Endothelial cell of umbilical vein (primary cell): ENCODE measurements at regions not wholly inside any gene's neighbourhood (a gene's known extent, or its start where the extent isn't known, plus 50 kb on each side); places are given as distances from the start of the nearest gene placed in this dataset.

Experiments used
- BruUV-seq: library from RNA; stranded (reverse); fragments of 400-500 nt; replicated peaks from 2 replicates; lab custom pipeline; 2021; lab: Mats Ljungman, UMichigan
- CTCF ChIA-PET: fragments of 300-600, 350-600 bp; sonication (Branson Sonifier 250); formaldehyde crosslinking; loops from one replicate; lab custom pipeline; 2021; ENCODE audit warnings: antibody characterized with exemption, inconsistent platforms; lab: Charles Lee
- POLR2A ChIA-PET: fragments of 300-600, 350-600 bp; sonication (Branson Sonifier 250); formaldehyde crosslinking; loops from one replicate; lab custom pipeline; 2021; ENCODE audit warnings: antibody characterized with exemption, inconsistent platforms; lab: Charles Lee
- DNase-seq: peaks from one replicate; pipeline ENCODE4 v3.0.0-alpha.2; 2011; ENCODE audit warnings: low read depth, low spot score
- FAIRE-seq: peaks from 2 replicates; lab custom pipeline; 2011; peaks lifted over from hg19 to GRCh38; lab: Jason Lieb, UNC
- H2AFZ ChIP-seq: 2 replicates; pipeline ENCODE4 v1.6.0; 2012; ENCODE audit warnings: low read depth, low read length, control low read depth, inconsistent platforms
- H3K27ac ChIP-seq: 2 replicates; pipeline ENCODE4 v1.5.1; 2011; ENCODE audit warnings: low read depth, mild to moderate bottlenecking, control low read depth, low read length, moderate library complexity; ENCODE audit not compliant: insufficient read depth
- H3K27me3 ChIP-seq, 2 experiments: 2 replicates each; pipeline versions ENCODE4 v1.6.0 to v1.6.1; 2011; ENCODE audit warnings: low read length in 2 of 2, mixed read lengths in 1 of 2; ENCODE audit not compliant: control insufficient read depth in 2 of 2, insufficient read depth in 2 of 2
- H3K36me3 ChIP-seq, 2 experiments: 2 replicates in 1 of 2; 3 replicates in 1 of 2; pipeline ENCODE4 v1.5.1; 2011; ENCODE audit warnings: low read length in 2 of 2, mild to moderate bottlenecking in 1 of 2, moderate library complexity in 1 of 2; ENCODE audit not compliant: control insufficient read depth in 2 of 2, insufficient read depth in 2 of 2; ENCODE audit errors: extremely low read depth in 1 of 2
- H3K4me1 ChIP-seq: 3 replicates; pipeline ENCODE4 v1.5.1; 2011; ENCODE audit warnings: mild to moderate bottlenecking, low read length; ENCODE audit not compliant: control insufficient read depth, insufficient read depth; ENCODE audit errors: extremely low read depth
- H3K4me2 ChIP-seq: 2 replicates; pipeline ENCODE4 v1.6.1; 2011; ENCODE audit warnings: low read length, control low read depth, mixed read lengths; ENCODE audit not compliant: insufficient read depth
- H3K4me3 ChIP-seq, 3 experiments: fragments of 200-600 bp in 1 of 3; sonication (generic), shearing (Covaris generic) in 1 of 3; replicated peaks in 1 of 3; 2 replicates each; pipeline ENCODE4 v1.5.1; 2011 to 2016; ENCODE audit warnings: control low read depth in 3 of 3, low read length in 3 of 3, mild to moderate bottlenecking in 2 of 3, inconsistent platforms in 1 of 3, low read depth in 1 of 3, moderate library complexity in 1 of 3; ENCODE audit not compliant: insufficient read depth in 1 of 3
- H3K79me2 ChIP-seq: 2 replicates; pipeline ENCODE4 v1.6.0; 2012; ENCODE audit warnings: low read length, inconsistent platforms; ENCODE audit not compliant: control insufficient read depth, insufficient read depth
- H3K9ac ChIP-seq: replicated peaks from 2 replicates; pipeline ENCODE3; 2011; ENCODE audit warnings: low read length, control low read depth; ENCODE audit not compliant: insufficient read depth; ENCODE audit errors: extremely low read depth
- H3K9me1 ChIP-seq: replicated peaks from 3 replicates; pipeline ENCODE4 v1.6.0; 2011; ENCODE audit warnings: mild to moderate bottlenecking, low read length; ENCODE audit not compliant: control insufficient read depth, insufficient read depth; ENCODE audit errors: extremely low read depth
- H3K9me3 ChIP-seq: replicated peaks from 2 replicates; pipeline ENCODE4 v1.5.1; 2012; ENCODE audit warnings: low read length, inconsistent platforms; ENCODE audit not compliant: control insufficient read depth, insufficient read depth
- H4K20me1 ChIP-seq: replicated peaks from 2 replicates; pipeline ENCODE3; 2011; ENCODE audit warnings: mild to moderate bottlenecking, low read length; ENCODE audit not compliant: control insufficient read depth, insufficient read depth; ENCODE audit errors: extremely low read depth
- EZH2 ChIP-seq: IDR thresholded peaks from 2 replicates; pipeline ENCODE4 v1.6.1; 2012; ENCODE audit warnings: borderline replicate concordance, low read depth, mild to moderate bottlenecking, moderate library complexity, low read length, inconsistent platforms; ENCODE audit not compliant: severe bottlenecking
- FOS ChIP-seq: IDR thresholded peaks from 2 replicates; pipeline ENCODE4 v1.6.1; 2011; ENCODE audit warnings: mild to moderate bottlenecking, low read length, moderate library complexity, borderline replicate concordance; ENCODE audit not compliant: insufficient read depth
- GATA2 ChIP-seq: IDR thresholded peaks from 2 replicates; pipeline ENCODE4 v1.7.0; 2011; ENCODE audit warnings: low read depth, mild to moderate bottlenecking, moderate library complexity, mixed read lengths, low read length; ENCODE audit not compliant: insufficient read length, insufficient read depth
- MAX ChIP-seq: IDR thresholded peaks from 2 replicates; pipeline ENCODE4 v1.6.1; 2011; ENCODE audit not compliant: insufficient read depth, insufficient read length
- MYC ChIP-seq: IDR thresholded peaks from one replicate; pipeline ENCODE4 v1.6.1; 2011; ENCODE audit warnings: mild to moderate bottlenecking, low read depth, low read length
- POLR2A ChIP-seq: IDR thresholded peaks from 2 replicates; pipeline ENCODE4 v1.6.1; 2012; ENCODE audit warnings: low read depth, mild to moderate bottlenecking, control low read depth, low read length
- POLR2AphosphoS5 ChIP-seq: IDR thresholded peaks from 2 replicates; pipeline ENCODE4 v1.6.1; 2012; ENCODE audit warnings: low read depth, mild to moderate bottlenecking, control low read depth, low read length, moderate library complexity; ENCODE audit not compliant: insufficient read depth
- dilution Hi-C: fragments of 300-500 bp; cut with MboI; formaldehyde crosslinking; loops from one replicate; pipeline ENCODE4 v1.15.0; 2019; ENCODE audit warnings: low sequenced_read_pairs; ENCODE audit not compliant: extremely low pct_ligation_motif_present
- intact Hi-C: fragments of 100-400 bp; cut with micrococcal nuclease; formaldehyde crosslinking; loops from one replicate; pipeline ENCODE4 v1.10.0; 2022
- TF ChIP-seq, protein P1 (sequence below), 2 donors: IDR thresholded peaks; 1 replicate in 1 of 2; 2 replicates in 1 of 2; pipeline ENCODE4 v1.5.1; 2011; ENCODE audit warnings: low read length in 2 of 2, mild to moderate bottlenecking in 2 of 2, moderate library complexity in 2 of 2, control low read depth in 1 of 2, inconsistent platforms in 1 of 2, low read depth in 1 of 2; ENCODE audit not compliant: insufficient read depth in 1 of 2; ENCODE audit errors: extremely low read depth in 1 of 2

- Histone ChIP-seq H3K4me1 (no peaks in the 10 kb centered on the region), H3K27ac (no peak overlapping the region), H4K20me1 (no peaks in the 10 kb centered on the region), H3K79me2 (no peaks in the 10 kb centered on the region), H3K4me2 (no peak overlapping the region), H3K9me3 (no peaks in the 10 kb centered on the region), H3K9ac (no peak overlapping the region), H3K9me1 (no peaks in the 10 kb centered on the region), H3K4me3 (no peak overlapping the region), H3K27me3 (no peaks in the 10 kb centered on the region), H3K36me3 (no peaks in the 10 kb centered on the region), H2AFZ (no peak overlapping the region)
- POLR2A ChIA-PET = no interaction called here
- no peak for FAIRE-seq
- TF ChIP-seq MYC (no peak), MAX (no peak), GATA2 (no peak), POLR2A (no peak), POLR2AphosphoS5 (no peak), FOS (no peak), EZH2 (no peak)
- TF ChIP-seq, protein P1, sequence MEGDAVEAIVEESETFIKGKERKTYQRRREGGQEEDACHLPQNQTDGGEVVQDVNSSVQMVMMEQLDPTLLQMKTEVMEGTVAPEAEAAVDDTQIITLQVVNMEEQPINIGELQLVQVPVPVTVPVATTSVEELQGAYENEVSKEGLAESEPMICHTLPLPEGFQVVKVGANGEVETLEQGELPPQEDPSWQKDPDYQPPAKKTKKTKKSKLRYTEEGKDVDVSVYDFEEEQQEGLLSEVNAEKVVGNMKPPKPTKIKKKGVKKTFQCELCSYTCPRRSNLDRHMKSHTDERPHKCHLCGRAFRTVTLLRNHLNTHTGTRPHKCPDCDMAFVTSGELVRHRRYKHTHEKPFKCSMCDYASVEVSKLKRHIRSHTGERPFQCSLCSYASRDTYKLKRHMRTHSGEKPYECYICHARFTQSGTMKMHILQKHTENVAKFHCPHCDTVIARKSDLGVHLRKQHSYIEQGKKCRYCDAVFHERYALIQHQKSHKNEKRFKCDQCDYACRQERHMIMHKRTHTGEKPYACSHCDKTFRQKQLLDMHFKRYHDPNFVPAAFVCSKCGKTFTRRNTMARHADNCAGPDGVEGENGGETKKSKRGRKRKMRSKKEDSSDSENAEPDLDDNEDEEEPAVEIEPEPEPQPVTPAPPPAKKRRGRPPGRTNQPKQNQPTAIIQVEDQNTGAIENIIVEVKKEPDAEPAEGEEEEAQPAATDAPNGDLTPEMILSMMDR (IDR thresholded peaks at IDR 0.05; ENCODE audit: extremely low read depth in 1 of 2, insufficient read depth in 1 of 2, low read depth in 1 of 2, low read length in 2 of 2) = no peak
- CTCF ChIA-PET = no interaction called here
- intact Hi-C loops (no loop called here), dilution Hi-C loops (no loop called here)
- DNase-seq = no peak
- no TSS peak for BruUV-seq
These were observed 313.4 kb downstream of the CDH11 start for GRCh38 chr16:64808474-64808873.
